Fibroblast of skin of abdomen (primary cell): ENCODE measurements at regions not wholly inside any gene's neighbourhood (a gene's known extent, or its start where the extent isn't known, plus 50 kb on each side); places are given as distances from the start of the nearest gene placed in this dataset.
"Not testable (repeated sequence)": the region's sequence is repeated elsewhere in the genome, so short reads cannot be mapped to it uniquely, and the experiment has no call there.

Experiments
- DNase-seq: peaks from one replicate; pipeline ENCODE4 v3.0.0-alpha.2; 2013

- DNase-seq = no peak
Measured at GRCh38 chr3:5035113-5035512, 55.9 kb downstream of the BHLHE40 start.

GRCh38 chr3:5035692-5036391 lies 56.6 kb downstream of the BHLHE40 start:
- DNase-seq = no peak

- no peak for DNase-seq
Measured at GRCh38 chr3:5036392-5036766, 57.1 kb downstream of the BHLHE40 start.

GRCh38 chr3:5036858-5037257 lies 57.6 kb downstream of the BHLHE40 start:
- DNase-seq = no peak

DNA sequence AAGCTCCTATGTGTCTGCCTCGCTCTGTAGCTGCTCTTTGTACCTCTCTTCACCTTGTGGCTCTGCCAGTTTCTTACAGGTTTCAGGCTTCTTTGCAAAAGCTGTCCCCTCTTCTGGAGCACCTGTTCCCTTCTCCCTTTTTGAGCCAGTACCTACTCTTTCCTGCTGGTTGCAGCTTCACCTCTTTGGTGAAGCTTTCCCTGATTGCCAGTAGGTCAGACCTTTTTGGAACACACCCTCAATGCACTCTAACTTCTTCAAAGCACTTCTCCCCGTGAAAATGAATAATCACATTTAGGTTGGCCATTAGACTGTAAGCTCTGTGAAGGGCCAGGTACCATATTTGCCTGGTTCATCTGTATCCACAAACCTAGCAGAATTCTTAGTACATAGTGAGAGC lies 60.3 kb downstream of the BHLHE40 start:
- no peak for DNase-seq

GRCh38 chr3:5041315-5041714 lies 62.1 kb downstream of the BHLHE40 start:
- no peak for DNase-seq

DNA sequence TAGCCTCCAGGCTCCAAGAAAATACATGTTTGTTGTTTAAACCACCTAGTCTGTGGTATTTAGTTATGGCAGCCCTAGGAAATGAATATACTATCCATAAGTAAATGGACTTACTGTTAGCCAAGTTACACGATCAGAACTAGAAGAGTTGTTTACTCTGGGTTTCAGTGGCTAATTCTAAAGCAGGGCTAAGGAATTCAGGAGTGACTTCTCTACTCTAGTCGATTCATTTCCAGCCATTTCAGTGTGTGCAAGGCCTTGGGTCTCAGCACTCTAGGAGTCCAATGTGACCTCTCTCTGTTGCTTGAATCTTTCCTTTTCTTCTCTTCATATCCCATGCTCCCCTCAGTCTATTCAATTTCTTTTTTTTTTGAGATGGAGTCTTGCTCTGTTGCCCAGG lies 66.7 kb downstream of the BHLHE40 start:
- no peak for DNase-seq

- DNase-seq = no peak
Measured at GRCh38 chr3:5047764-5048419, 68.7 kb downstream of the BHLHE40 start.

DNA sequence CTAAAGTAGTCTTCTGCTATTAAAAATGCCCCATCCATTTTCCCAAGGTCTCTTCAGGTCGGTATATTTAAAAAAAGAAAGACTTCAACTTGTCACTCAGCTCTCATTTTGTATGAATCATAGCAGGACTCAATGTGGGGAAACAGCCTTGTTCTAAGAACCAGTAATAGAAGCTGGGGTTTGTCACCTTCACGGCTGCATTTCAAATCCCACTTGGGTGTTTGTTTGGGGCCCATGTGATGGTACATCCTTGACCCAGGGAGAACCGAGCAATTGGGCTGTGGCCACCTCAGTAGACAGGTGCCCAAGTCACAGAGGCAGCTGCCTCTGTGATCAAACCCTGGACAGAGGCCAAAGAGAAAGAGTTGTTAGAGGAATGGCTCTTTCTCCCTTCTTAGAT lies 70.3 kb upstream of the ARL8B start:
- DNase-seq = no peak

DNA sequence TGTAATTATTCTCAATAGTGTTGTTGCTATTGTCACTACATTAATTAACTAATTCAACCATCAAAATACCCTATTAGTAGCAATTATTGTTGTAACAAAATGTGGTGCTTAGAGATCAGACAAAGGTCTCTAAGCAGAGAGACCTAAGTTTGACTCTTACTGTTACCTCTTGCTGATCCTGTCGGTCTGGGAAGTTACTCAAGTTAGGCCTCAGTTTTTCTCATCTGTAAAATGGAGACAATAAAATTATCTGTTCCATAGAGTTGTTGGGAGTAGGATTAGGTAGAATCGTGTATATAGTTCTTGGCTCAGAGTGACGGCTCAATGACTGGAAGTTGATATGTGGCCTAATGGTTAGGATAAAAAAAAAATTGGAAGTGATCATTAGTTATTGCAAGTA lies 69.8 kb upstream of the ARL8B start:
- DNase-seq = no peak

- DNase-seq = peak; percentile 89
Measured at GRCh38 chr3:5053021-5053831, 68.9 kb upstream of the ARL8B start.

DNA sequence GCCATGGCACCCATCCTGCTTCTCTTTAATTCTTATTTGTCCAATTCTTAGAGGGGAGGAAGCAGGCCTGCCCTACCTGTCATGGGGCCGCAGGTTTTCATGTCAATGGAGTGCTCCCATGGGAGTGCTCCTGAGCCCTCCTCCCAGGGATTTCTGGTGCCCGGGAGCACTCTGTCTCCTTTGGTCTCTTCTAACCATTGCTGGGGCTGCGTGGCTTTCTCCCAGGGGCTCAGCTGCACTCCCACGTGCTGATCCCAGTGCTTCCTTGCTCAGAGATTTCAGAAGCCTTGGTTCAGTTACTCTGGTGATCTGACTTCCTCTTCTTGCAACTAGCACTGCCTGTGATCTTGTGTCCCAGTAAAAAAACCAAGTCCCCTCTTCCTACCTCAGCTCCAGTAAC lies 68.0 kb upstream of the ARL8B start:
- DNase-seq = no peak

DNA sequence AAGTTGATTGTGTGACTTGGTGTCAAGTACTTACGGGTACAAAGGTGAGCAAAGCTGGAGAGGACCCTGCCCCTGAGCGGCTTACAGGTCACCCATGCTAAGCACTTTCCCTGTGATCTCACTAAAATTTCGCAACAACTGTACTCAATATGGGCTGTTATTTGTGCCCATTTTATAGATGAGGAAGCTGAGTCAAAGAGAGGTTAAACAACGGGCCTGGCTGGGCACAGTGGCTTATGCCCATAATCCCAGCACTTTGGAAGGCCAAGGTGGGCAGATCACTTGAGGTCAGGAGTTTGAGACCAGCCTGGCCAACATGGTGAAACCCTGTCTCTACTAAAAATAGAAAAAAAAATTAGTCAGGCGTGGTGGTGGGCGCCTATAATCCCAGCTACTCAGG lies 67.5 kb upstream of the ARL8B start:
- not testable (repeated sequence) for DNase-seq

- DNase-seq = no peak
Measured at GRCh38 chr3:5055357-5056110, 66.6 kb upstream of the ARL8B start.

- no peak for DNase-seq
Measured at GRCh38 chr3:5056111-5056391, 66.0 kb upstream of the ARL8B start.

GRCh38 chr3:5057272-5057671 lies 64.8 kb upstream of the ARL8B start:
- DNase-seq = no peak

- peak; percentile 87 for DNase-seq
Measured at GRCh38 chr3:5057857-5058324, 64.2 kb upstream of the ARL8B start.

- peak; percentile 97 for DNase-seq
Measured at GRCh38 chr3:5058471-5058951, 63.6 kb upstream of the ARL8B start.

- no peak for DNase-seq
Measured at GRCh38 chr3:5059782-5060181, 62.3 kb upstream of the ARL8B start.

DNA sequence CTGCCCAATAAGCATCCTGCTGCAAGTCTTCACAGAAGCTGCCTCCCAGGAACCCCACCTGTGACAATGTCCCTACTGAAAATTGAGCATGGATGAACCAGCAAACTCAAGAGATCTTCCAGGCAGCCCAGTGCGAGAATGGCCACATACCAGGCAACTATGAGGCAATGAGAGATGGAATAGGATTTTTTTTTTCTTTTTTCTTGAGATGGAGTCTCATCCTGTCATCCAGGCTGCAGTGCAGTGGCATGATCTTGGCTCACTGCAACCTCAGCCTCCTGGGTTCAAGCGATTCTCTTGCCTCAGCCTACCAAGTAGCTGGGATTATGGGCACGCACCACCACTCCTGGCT lies 60.9 kb upstream of the ARL8B start:
- no peak for DNase-seq

DNA sequence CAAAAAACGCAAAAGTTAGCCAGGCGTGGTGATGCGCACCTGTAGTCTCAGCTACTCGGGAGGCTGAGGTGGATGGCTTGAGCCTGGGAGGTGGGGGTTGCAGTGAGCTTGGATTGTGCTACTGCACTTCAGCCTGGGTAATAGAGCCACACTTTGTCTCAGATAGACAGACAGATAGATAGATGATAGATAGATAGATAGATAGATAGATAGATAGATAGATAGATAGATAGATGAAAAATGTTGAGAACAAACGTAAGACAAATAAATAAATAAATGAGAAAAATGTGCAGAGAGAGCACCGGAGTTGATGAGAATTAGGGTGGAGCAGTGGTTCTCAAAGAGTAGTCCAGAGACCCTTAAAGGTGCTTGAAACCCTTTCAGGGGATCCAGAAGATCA lies 58.4 kb upstream of the ARL8B start:
- DNase-seq = no peak

- DNase-seq = no peak
Measured at GRCh38 chr3:5068531-5069050, 53.5 kb upstream of the ARL8B start.

DNA sequence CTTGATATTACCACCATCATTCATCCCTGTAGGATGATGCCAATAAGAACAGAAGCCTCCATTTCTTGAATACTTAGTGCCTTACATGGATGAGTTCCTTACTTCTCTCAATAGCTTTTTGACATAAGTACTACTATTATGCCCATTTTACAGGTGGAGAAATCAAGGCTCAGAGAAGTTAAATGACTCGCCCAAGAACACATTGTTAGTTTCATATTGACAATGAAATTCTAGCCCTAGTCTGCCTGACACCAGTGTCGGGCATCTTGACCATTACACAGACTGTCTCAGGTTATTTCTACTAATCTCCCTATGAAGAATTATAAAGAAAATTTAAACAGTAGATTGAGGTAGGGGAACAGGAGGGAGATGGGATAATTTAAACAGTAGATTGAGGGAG lies 52.5 kb upstream of the ARL8B start:
- no peak for DNase-seq
